Superior temporal gyrus (tissue), 1 donor: ENCODE measurements at regions not wholly inside any gene's neighbourhood (a gene's known extent, or its start where the extent isn't known, plus 50 kb on each side); places are given as distances from the start of the nearest gene placed in this dataset.

Experiments used
- DNase-seq: peaks from one replicate; pipeline ENCODE4 v3.0.0-alpha.2; 2016; ENCODE audit errors: extremely low spot score

DNA sequence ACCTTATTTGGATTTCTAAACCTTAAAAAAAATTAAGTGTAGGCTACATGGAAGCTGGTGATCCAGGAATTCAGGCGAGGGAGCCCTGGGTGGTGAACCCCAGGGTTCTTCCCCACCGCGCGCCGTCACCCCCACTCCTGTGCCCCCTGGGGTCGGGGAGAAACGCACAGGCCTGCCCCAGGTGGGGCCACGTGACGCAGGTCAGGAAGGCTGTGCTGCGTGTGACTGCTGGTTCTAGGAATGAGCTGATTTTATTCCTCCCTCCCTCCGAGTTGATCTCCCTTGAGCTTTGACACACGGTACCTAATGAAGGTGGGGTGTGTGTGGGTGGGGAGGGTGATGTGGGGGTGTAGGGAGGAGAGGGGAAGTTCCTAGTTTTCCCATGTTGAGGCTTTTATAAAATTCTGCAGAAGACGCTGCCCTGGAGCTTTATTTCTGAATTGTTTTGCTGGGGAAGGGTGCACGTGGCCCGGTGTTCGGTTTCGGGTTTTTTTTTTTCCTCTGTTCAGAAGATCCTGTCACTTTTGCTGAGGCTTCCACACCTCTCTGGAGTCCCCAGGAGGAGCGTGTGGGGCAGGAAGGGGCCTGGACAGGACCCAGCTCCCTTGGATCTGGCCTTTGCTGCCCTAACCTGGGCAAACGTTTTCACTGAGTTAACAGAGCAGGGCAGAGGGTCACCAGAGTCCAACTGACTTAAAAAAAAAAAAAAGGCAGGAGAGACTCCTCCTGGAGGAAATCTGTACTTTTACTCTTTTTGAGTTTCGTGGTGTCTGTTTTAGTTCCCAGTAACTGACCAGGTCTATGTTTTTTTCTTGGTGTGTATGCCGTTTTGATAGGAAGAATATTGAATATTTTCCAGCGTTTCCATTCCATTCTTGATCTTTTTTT lies 55.8 kb upstream of the GSE1 start:
- no peak for DNase-seq

DNA sequence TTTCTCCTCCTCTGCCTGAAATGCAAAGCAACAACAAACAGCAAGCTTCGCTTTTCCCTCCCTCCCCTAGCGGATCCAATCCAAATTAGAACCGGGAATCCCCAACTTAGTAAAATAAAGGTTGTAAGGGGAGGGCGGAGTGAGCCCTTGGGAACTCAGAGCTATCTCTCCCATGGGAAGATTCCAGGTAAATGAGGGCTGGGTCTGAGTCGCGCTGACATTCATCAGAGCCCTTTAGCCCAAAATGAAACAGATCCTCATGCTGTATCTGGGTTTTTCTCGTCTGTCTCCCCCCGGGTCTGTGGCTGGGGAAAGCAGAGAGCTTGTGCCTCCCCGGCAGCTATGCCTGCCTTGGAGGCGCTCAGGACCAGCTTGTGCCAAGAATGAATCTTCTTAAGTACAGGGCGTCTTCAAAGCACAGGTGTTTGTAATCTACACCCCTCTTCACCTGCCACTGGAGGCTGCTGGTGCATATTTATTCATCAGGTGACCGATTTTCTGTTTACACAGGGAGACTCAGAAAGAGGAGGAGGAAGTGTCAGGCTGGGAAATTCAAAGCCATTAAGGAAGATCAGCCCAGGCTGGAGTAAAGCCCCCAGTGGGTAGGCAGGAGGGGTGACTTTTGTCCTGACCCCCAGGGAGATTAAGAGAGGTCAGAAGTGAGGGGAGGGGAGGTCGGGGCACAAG lies 55.0 kb upstream of the GSE1 start:
- DNase-seq = no peak

DNA sequence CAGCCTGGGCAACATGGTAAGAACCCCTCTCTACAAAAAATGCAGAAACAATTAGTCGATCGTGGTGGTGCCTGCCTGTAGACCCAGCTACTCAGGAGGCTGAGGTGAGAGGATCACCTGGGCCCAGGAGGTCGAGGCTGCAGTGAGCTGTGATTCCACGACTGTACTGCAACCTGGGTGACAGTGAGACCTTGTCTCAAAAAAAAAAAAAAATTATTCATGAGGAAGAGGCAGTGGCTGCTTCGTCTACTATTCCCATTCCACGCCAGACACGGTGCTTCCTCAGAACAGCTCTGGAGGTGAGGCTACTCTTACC lies 52.2 kb upstream of the GSE1 start:
- no peak for DNase-seq

DNA sequence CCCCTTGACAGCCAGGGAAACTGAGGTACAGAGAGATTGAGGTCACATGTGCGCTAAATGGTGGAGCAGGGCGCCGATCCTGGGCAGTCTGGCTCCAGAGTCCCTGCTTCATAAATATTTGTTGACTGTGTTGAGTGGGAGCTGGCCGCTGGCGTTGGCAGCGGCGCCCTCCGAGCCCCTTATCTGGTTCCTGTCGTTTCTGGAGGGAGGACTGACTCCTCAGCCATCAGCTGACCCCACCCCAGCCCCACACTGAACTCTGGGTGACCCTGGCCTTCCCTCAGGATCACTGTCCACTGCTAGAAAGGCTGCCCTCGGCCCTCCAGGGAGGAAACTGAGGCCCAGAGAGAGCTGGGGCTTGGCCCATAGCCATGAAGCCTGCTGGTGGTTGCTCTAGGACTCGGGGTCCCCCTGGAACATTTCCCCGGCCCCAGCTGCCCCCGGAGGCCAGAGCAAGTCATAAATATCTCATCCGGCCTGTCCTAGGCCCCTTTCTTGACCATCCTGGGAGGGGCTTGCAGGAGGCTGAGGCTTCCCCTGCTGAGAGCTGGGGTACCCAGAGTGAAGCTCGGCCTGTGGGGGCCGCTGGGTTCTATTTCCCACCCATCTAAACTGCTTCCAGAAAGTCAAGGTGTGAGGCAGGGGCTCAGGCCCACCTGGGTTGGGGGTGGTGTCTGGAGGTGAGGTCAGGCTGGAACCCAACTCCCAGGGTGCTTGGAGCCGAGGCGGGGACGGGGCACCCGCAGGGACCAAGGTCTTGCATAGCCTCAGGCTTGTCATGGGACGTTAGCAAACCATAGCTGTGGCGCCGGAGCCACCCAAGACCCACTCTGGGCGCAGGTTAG lies 51.7 kb upstream of the GSE1 start:
- DNase-seq = no peak

DNA sequence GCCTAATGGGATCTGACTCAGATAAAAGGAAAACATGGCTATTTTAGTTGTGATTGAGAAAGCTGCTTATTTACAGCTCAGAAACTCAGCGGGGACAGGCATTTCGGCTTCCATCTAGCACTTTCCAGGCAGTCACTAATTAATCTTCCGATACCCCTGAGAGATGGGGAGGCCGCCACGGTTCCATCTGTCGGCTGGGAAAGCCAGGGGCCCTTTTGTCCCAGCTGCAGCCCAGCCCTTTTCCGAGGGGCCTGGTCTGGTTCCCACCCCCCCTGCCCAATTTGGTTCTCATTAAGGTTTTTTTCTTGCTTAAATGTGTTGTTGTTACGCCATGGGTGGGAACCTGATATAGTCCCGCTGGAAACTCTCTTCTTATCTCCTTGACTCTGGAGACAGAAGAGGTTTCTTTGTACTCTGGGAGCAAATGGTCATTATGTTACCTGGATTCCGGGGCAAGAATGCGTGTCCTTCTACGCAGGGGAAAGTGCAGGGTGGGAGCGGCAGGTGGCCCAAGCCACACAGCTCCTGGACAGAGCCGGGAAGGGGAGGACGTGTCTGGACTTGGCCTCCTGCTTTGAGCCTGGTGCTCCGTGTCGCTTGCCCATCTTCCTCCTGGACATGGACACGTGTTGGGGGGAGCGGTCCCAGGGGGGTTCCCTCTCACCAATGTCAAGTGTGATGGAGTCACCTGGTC lies 50.9 kb upstream of the GSE1 start:
- DNase-seq = no peak

DNA sequence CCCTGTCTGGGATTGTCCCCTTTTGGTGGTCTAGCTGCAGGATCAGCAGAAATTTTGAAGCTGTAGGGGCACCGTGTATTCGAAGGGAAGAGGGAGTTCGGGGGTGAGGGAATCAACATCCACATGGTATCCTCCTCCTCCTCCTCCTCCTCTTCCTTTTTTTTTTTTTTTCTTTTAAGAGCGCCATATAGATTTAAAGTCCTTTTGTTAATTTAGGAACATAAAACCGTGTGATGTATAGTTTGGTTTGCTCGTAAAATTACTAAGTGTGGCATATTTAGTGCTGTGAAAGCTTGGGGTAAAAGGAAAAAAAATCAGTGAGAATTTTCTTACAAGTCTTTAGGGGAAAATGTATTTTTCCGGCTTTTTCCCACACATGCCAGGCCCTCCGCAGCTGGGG lies 50.1 kb upstream of the GSE1 start:
- DNase-seq = no peak
